ENCODE measurements at regions not wholly inside any gene's neighbourhood (a gene's known extent, or its start where the extent isn't known, plus 50 kb on each side); places are given as distances from the start of the nearest gene placed in this dataset.
"Not testable (repeated sequence)": the region's sequence is repeated elsewhere in the genome, so short reads cannot be mapped to it uniquely, and the experiment has no call there.

GRCh38 chr7:65582518-65583119 is 209.0 kb downstream of the ZNF92 start:
- ATAC-seq (ENCODE audit: low FRiP score); H3K4me1 ChIP-seq (ENCODE audit: control insufficient read depth in 1 of 2, insufficient read depth in 2 of 2, low read length in 2 of 2); H3K9me3 ChIP-seq (ENCODE audit: control insufficient read depth, low read length); DNase-seq; H3K27me3 ChIP-seq (ENCODE audit: control insufficient read depth in 1 of 2, insufficient read depth in 2 of 2, low read length in 1 of 2); H3K4me3 ChIP-seq (ENCODE audit: low read length in 2 of 2); H3K27ac ChIP-seq (ENCODE audit: low read depth in 1 of 2, low read length in 2 of 2); H3K36me3 ChIP-seq (ENCODE audit: control insufficient read depth in 1 of 2, insufficient read depth in 2 of 2, low read length in 1 of 2); intact Hi-C loops (cut with DNase I): not testable (repeated sequence)
- WGBS, 2 donors: 90% methylated on average over 2 of the region's 2 CpGs; no CpG with 5 or more reads in 1 of the 2 donors

- H3K9me3 ChIP-seq (ENCODE audit: control insufficient read depth, low read length); H3K36me3 ChIP-seq (ENCODE audit: control insufficient read depth in 1 of 2, insufficient read depth in 2 of 2, low read length in 1 of 2); ATAC-seq (ENCODE audit: low FRiP score); intact Hi-C loops (cut with DNase I); H3K27me3 ChIP-seq (ENCODE audit: control insufficient read depth in 1 of 2, insufficient read depth in 2 of 2, low read length in 1 of 2); DNase-seq; H3K4me1 ChIP-seq (ENCODE audit: control insufficient read depth in 1 of 2, insufficient read depth in 2 of 2, low read length in 2 of 2); H3K4me3 ChIP-seq (ENCODE audit: low read length in 2 of 2); H3K27ac ChIP-seq (ENCODE audit: low read depth in 1 of 2, low read length in 2 of 2): not testable (repeated sequence)
- 45 to 51% methylated on average over 1 of the region's 1 CpG for WGBS, 2 donors
These were observed 228.8 kb downstream of the ZNF92 start for GRCh38 chr7:65602495-65602894.

GRCh38 chr7:65609131-65609530 is 235.5 kb downstream of the ZNF92 start:
- ATAC-seq (ENCODE audit: low FRiP score) (no peak), DNase-seq (no peak)
- no peaks in the 10 kb centered on the region for H3K27me3 ChIP-seq (ENCODE audit: control insufficient read depth in 1 of 2, insufficient read depth in 2 of 2, low read length in 1 of 2)
- H3K9me3 ChIP-seq (ENCODE audit: control insufficient read depth, low read length): no peaks in the 10 kb centered on the region
- 83 to 88% methylated on average over 3 of the region's 3 CpGs for WGBS, 2 donors
- H3K4me1 ChIP-seq (ENCODE audit: control insufficient read depth in 1 of 2, insufficient read depth in 2 of 2, low read length in 2 of 2): no peaks in the 10 kb centered on the region
- no peak overlapping the region for H3K4me3 ChIP-seq (ENCODE audit: low read length in 2 of 2)
- no peak overlapping the region for H3K27ac ChIP-seq (ENCODE audit: low read depth in 1 of 2, low read length in 2 of 2)
- H3K36me3 ChIP-seq (ENCODE audit: control insufficient read depth in 1 of 2, insufficient read depth in 2 of 2, low read length in 1 of 2): no peaks in the 10 kb centered on the region
- intact Hi-C loops (cut with DNase I): no loop called here

GRCh38 chr7:65613644-65614289 is 240.1 kb downstream of the ZNF92 start:
- H3K36me3 ChIP-seq (ENCODE audit: control insufficient read depth in 1 of 2, insufficient read depth in 2 of 2, low read length in 1 of 2); H3K9me3 ChIP-seq (ENCODE audit: control insufficient read depth, low read length); DNase-seq; H3K27ac ChIP-seq (ENCODE audit: low read depth in 1 of 2, low read length in 2 of 2); ATAC-seq (ENCODE audit: low FRiP score); H3K4me3 ChIP-seq (ENCODE audit: low read length in 2 of 2); intact Hi-C loops (cut with DNase I); H3K27me3 ChIP-seq (ENCODE audit: control insufficient read depth in 1 of 2, insufficient read depth in 2 of 2, low read length in 1 of 2); H3K4me1 ChIP-seq (ENCODE audit: control insufficient read depth in 1 of 2, insufficient read depth in 2 of 2, low read length in 2 of 2): not testable (repeated sequence)
- WGBS, 2 donors: 56 to 64% methylated on average over 6 of the region's 6 CpGs

- H3K36me3 ChIP-seq (ENCODE audit: control insufficient read depth in 1 of 2, insufficient read depth in 2 of 2, low read length in 1 of 2); H3K27ac ChIP-seq (ENCODE audit: low read depth in 1 of 2, low read length in 2 of 2); ATAC-seq (ENCODE audit: low FRiP score); intact Hi-C loops (cut with DNase I); H3K4me3 ChIP-seq (ENCODE audit: low read length in 2 of 2); H3K27me3 ChIP-seq (ENCODE audit: control insufficient read depth in 1 of 2, insufficient read depth in 2 of 2, low read length in 1 of 2); H3K4me1 ChIP-seq (ENCODE audit: control insufficient read depth in 1 of 2, insufficient read depth in 2 of 2, low read length in 2 of 2); H3K9me3 ChIP-seq (ENCODE audit: control insufficient read depth, low read length); DNase-seq: not testable (repeated sequence)
- 81 to 83% methylated on average over 3 of the region's 3 CpGs for WGBS, 2 donors
These were observed 242.5 kb downstream of the ZNF92 start for GRCh38 chr7:65616111-65616510.

GRCh38 chr7:65620216-65620615 is 246.6 kb downstream of the ZNF92 start:
- H3K27me3 ChIP-seq (ENCODE audit: control insufficient read depth in 1 of 2, insufficient read depth in 2 of 2, low read length in 1 of 2); intact Hi-C loops (cut with DNase I): not testable (repeated sequence)
- 51 to 53% methylated on average over 5 of the region's 5 CpGs for WGBS, 2 donors

GRCh38 chr7:65621580-65622201 is 248.0 kb downstream of the ZNF92 start:
- H3K4me3 ChIP-seq (ENCODE audit: low read length in 2 of 2); ATAC-seq (ENCODE audit: low FRiP score); H3K36me3 ChIP-seq (ENCODE audit: control insufficient read depth in 1 of 2, insufficient read depth in 2 of 2, low read length in 1 of 2); H3K27ac ChIP-seq (ENCODE audit: low read depth in 1 of 2, low read length in 2 of 2); H3K4me1 ChIP-seq (ENCODE audit: control insufficient read depth in 1 of 2, insufficient read depth in 2 of 2, low read length in 2 of 2); H3K9me3 ChIP-seq (ENCODE audit: control insufficient read depth, low read length); H3K27me3 ChIP-seq (ENCODE audit: control insufficient read depth in 1 of 2, insufficient read depth in 2 of 2, low read length in 1 of 2); intact Hi-C loops (cut with DNase I): not testable (repeated sequence)
- peak; percentile 53 to 80 for DNase-seq
- 13 to 29% methylated on average over 4 to 6 of the region's 6 CpGs for WGBS, 2 donors

More at GRCh38 chr7:65620216-65620615, 246.6 kb downstream of the ZNF92 start:
- not testable (repeated sequence) for H3K9me3 ChIP-seq (ENCODE audit: control insufficient read depth, low read length); H3K27ac ChIP-seq (ENCODE audit: low read depth in 1 of 2, low read length in 2 of 2); DNase-seq; H3K4me3 ChIP-seq (ENCODE audit: low read length in 2 of 2); H3K36me3 ChIP-seq (ENCODE audit: control insufficient read depth in 1 of 2, insufficient read depth in 2 of 2, low read length in 1 of 2); H3K4me1 ChIP-seq (ENCODE audit: control insufficient read depth in 1 of 2, insufficient read depth in 2 of 2, low read length in 2 of 2); ATAC-seq (ENCODE audit: low FRiP score)

GRCh38 chr7:65631236-65631635 is 241.6 kb upstream of the VKORC1L1 start:
- H3K9me3 ChIP-seq (ENCODE audit: control insufficient read depth, low read length); H3K27ac ChIP-seq (ENCODE audit: low read depth in 1 of 2, low read length in 2 of 2); H3K4me3 ChIP-seq (ENCODE audit: low read length in 2 of 2); H3K36me3 ChIP-seq (ENCODE audit: control insufficient read depth in 1 of 2, insufficient read depth in 2 of 2, low read length in 1 of 2); ATAC-seq (ENCODE audit: low FRiP score); intact Hi-C loops (cut with DNase I); H3K27me3 ChIP-seq (ENCODE audit: control insufficient read depth in 1 of 2, insufficient read depth in 2 of 2, low read length in 1 of 2); H3K4me1 ChIP-seq (ENCODE audit: control insufficient read depth in 1 of 2, insufficient read depth in 2 of 2, low read length in 2 of 2); DNase-seq: not testable (repeated sequence)
- no CpG with 5 or more reads among the region's 1 CpG for WGBS, 2 donors

Measured in aorta (tissue), 5 donors.